Fibroblast of lung (primary cell): ENCODE measurements at regions not wholly inside any gene's neighbourhood (a gene's known extent, or its start where the extent isn't known, plus 50 kb on each side); places are given as distances from the start of the nearest gene placed in this dataset.

Source experiments
- DNase-seq, 2 donors: peaks; one replicate each; pipeline versions ENCODE4 v3.0.0 to v3.0.0-alpha.2; 2010; ENCODE audit warnings: low read depth in 2 of 2
- H2AFZ ChIP-seq: 2 replicates; pipeline ENCODE4 v1.5.1; 2012; ENCODE audit warnings: low read length, control low read depth, inconsistent platforms
- H3K27ac ChIP-seq: 2 replicates; pipeline ENCODE4 v1.5.1; 2011; ENCODE audit warnings: low read length, control low read depth; ENCODE audit not compliant: insufficient read depth
- H3K27me3 ChIP-seq: 2 replicates; pipeline ENCODE4 v1.5.1; 2011; ENCODE audit warnings: mild to moderate bottlenecking, low read length; ENCODE audit not compliant: control insufficient read depth, insufficient read depth
- H3K36me3 ChIP-seq: 2 replicates; pipeline ENCODE4 v1.5.1; 2011; ENCODE audit warnings: low read length; ENCODE audit not compliant: control insufficient read depth, insufficient read depth
- H3K4me1 ChIP-seq: 2 replicates; pipeline ENCODE4 v1.5.1; 2011; ENCODE audit warnings: low read length; ENCODE audit not compliant: control insufficient read depth, insufficient read depth; ENCODE audit errors: extremely low read depth
- H3K4me2 ChIP-seq: 2 replicates; pipeline ENCODE4 v1.5.1; 2011; ENCODE audit warnings: low read length, control low read depth; ENCODE audit not compliant: insufficient read depth; ENCODE audit errors: extremely low read depth
- H3K4me3 ChIP-seq, 4 experiments: fragments of 200-600 bp in 1 of 4; sonication (generic) in 1 of 4; replicated peaks in 1 of 4; 2 replicates each; pipeline ENCODE4 v1.5.1; 2011 to 2016; ENCODE audit warnings: low read length in 4 of 4, low read depth in 3 of 4, mild to moderate bottlenecking in 3 of 4, control low read depth in 2 of 4, inconsistent platforms in 1 of 4, mixed read lengths in 1 of 4; ENCODE audit not compliant: insufficient read depth in 1 of 4; ENCODE audit errors: control extremely low read depth in 1 of 4
- H3K79me2 ChIP-seq: 2 replicates; pipeline ENCODE4 v1.5.1; 2012; ENCODE audit warnings: mild to moderate bottlenecking, low read length, inconsistent platforms; ENCODE audit not compliant: control insufficient read depth, insufficient read depth
- H3K9ac ChIP-seq: 2 replicates; pipeline ENCODE4 v1.5.1; 2011; ENCODE audit warnings: mild to moderate bottlenecking, low read length, control low read depth; ENCODE audit not compliant: insufficient read depth
- H3K9me3 ChIP-seq: 2 replicates; pipeline ENCODE4 v1.5.1; 2012; ENCODE audit warnings: low read depth, low read length; ENCODE audit not compliant: control insufficient read depth, insufficient read depth
- H4K20me1 ChIP-seq: 2 replicates; pipeline ENCODE4 v1.5.1; 2011; ENCODE audit warnings: low read length; ENCODE audit not compliant: control insufficient read depth, insufficient read depth; ENCODE audit errors: extremely low read depth
- EZH2 ChIP-seq: IDR thresholded peaks from 2 replicates; pipeline ENCODE4 v1.5.1; 2012; ENCODE audit warnings: low read length, control low read depth, mild to moderate bottlenecking; ENCODE audit errors: missing control alignments
- TF ChIP-seq, protein P1 (sequence below), 2 donors: IDR thresholded peaks in 1 of 2; conservative IDR thresholded peaks in 1 of 2; 1 replicate in 1 of 2; 2 replicates in 1 of 2; pipeline ENCODE4 v1.5.1; 2011 to 2012; ENCODE audit warnings: low read length in 2 of 2, control low read depth in 1 of 2, inconsistent platforms in 1 of 2, low read depth in 1 of 2, mild to moderate bottlenecking in 1 of 2

- Histone ChIP-seq H3K4me3 (no peak overlapping the region), H3K9me3 (no peaks in the 10 kb centered on the region), H3K27me3 (no peaks in the 10 kb centered on the region), H2AFZ (no peak overlapping the region), H3K4me2 (no peak overlapping the region), H4K20me1 (no peaks in the 10 kb centered on the region), H3K9ac (no peak overlapping the region), H3K4me1 (no peaks in the 10 kb centered on the region), H3K36me3 (no peaks in the 10 kb centered on the region), H3K27ac (no peak overlapping the region), H3K79me2 (no peaks in the 10 kb centered on the region)
- no peak for DNase-seq
- TF ChIP-seq EZH2, result no peak
These were observed 364.8 kb upstream of the SNX7 start for GRCh38 chr1:98296681-98297080.

DNA sequence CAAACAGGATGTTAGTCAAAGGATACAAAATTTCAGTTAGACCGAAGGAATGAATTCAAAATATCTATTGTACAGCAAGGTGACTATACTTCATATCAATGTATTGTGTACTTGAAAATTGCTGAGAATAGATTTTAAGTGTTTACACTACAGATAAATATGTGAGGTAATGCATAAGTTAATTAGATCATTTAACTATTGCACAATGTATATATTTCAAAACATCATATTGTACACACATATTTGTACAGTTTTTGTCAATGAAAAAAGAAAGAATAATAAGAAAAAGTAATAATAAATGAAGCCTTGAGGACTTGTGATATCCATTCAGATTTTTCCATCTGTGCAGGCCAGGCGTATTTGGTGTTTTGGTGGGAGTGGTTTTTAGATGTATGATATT lies 367.4 kb upstream of the SNX7 start:
- Histone ChIP-seq H3K36me3 (no peaks in the 10 kb centered on the region), H4K20me1 (no peaks in the 10 kb centered on the region), H3K4me3 (no peak overlapping the region), H3K4me2 (no peak overlapping the region), H3K27ac (no peak overlapping the region), H3K27me3 (no peaks in the 10 kb centered on the region), H3K9ac (no peak overlapping the region), H3K79me2 (no peaks in the 10 kb centered on the region), H3K9me3 (no peaks in the 10 kb centered on the region), H3K4me1 (no peaks in the 10 kb centered on the region), H2AFZ (no peak overlapping the region)
- no peak for TF ChIP-seq EZH2
- TF ChIP-seq, protein P1, sequence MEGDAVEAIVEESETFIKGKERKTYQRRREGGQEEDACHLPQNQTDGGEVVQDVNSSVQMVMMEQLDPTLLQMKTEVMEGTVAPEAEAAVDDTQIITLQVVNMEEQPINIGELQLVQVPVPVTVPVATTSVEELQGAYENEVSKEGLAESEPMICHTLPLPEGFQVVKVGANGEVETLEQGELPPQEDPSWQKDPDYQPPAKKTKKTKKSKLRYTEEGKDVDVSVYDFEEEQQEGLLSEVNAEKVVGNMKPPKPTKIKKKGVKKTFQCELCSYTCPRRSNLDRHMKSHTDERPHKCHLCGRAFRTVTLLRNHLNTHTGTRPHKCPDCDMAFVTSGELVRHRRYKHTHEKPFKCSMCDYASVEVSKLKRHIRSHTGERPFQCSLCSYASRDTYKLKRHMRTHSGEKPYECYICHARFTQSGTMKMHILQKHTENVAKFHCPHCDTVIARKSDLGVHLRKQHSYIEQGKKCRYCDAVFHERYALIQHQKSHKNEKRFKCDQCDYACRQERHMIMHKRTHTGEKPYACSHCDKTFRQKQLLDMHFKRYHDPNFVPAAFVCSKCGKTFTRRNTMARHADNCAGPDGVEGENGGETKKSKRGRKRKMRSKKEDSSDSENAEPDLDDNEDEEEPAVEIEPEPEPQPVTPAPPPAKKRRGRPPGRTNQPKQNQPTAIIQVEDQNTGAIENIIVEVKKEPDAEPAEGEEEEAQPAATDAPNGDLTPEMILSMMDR (conservative IDR thresholded peaks at IDR 0.05 in 1 of 2, IDR thresholded peaks at IDR 0.05 in 1 of 2; ENCODE audit: low read depth in 1 of 2, low read length in 2 of 2), result no peak
- DNase-seq, result no peak

GRCh38 chr1:98292994-98293393 lies 368.5 kb upstream of the SNX7 start:
- Histone ChIP-seq H4K20me1 (no peaks in the 10 kb centered on the region), H3K79me2 (no peaks in the 10 kb centered on the region), H3K4me3 (no peak overlapping the region), H3K9me3 (no peaks in the 10 kb centered on the region), H2AFZ (no peak overlapping the region), H3K4me1 (no peaks in the 10 kb centered on the region), H3K27ac (no peak overlapping the region), H3K9ac (no peak overlapping the region), H3K4me2 (no peak overlapping the region), H3K36me3 (no peaks in the 10 kb centered on the region), H3K27me3 (no peaks in the 10 kb centered on the region)
- DNase-seq, result no peak
- TF ChIP-seq, protein P1 (conservative IDR thresholded peaks at IDR 0.05 in 1 of 2, IDR thresholded peaks at IDR 0.05 in 1 of 2; ENCODE audit: low read depth in 1 of 2, low read length in 2 of 2), result no peak
- no peak for TF ChIP-seq EZH2

DNA sequence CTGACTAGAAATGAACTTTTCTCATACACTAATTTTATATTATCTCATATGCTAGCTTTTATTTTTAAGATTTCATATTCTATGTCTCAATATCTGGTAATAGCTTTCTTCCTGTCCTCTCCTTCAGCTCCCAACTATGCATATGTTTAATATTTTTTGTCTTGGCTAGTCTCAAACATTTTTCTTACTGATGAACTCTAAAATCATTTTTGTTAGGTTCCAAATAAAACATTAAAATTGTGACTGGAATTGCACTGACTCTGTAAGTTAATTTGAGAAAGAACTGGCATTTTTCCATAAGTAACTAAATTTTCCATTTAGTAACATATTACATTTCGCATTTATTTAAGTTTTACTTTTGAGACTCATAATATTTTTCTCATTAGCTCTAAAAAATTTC lies 368.5 kb upstream of the DPYD start:
- no peaks in the 10 kb centered on the region for H3K4me1 ChIP-seq
- H4K20me1 ChIP-seq, result no peaks in the 10 kb centered on the region
- no peaks in the 10 kb centered on the region for H3K9me3 ChIP-seq
- H3K4me2 ChIP-seq, result no peak overlapping the region
- TF ChIP-seq EZH2, result no peak
- TF ChIP-seq, protein P1 (conservative IDR thresholded peaks at IDR 0.05 in 1 of 2, IDR thresholded peaks at IDR 0.05 in 1 of 2; ENCODE audit: low read depth in 1 of 2, low read length in 2 of 2), result no peak
- no peak for DNase-seq
- H3K4me3 ChIP-seq, result no peak overlapping the region
- no peak overlapping the region for H3K27ac ChIP-seq
- H3K36me3 ChIP-seq, result no peaks in the 10 kb centered on the region
- H3K9ac ChIP-seq, result no peak overlapping the region
- H3K79me2 ChIP-seq, result no peaks in the 10 kb centered on the region
- no peak overlapping the region for H2AFZ ChIP-seq
- H3K27me3 ChIP-seq, result no peaks in the 10 kb centered on the region
